Vagina (tissue), 2 donors: ENCODE measurements at regions not wholly inside any gene's neighbourhood (a gene's known extent, or its start where the extent isn't known, plus 50 kb on each side); places are given as distances from the start of the nearest gene placed in this dataset.

Experiments used
- POLR2A ChIP-seq, 2 donors: fragments of 450-650 bp; IDR thresholded peaks; one replicate each; pipeline ENCODE4 v1.6.1; 2017; ENCODE audit warnings: antibody characterized with exemption in 2 of 2, mild to moderate bottlenecking in 2 of 2, moderate library complexity in 2 of 2
- POLR2AphosphoS5 ChIP-seq, 2 donors: sonication (generic); formaldehyde crosslinking; IDR thresholded peaks; one replicate each; pipeline ENCODE4 v1.9.0; 2017; ENCODE audit warnings: antibody characterized with exemption in 2 of 2, mild to moderate bottlenecking in 2 of 2, low read depth in 1 of 2; ENCODE audit not compliant: insufficient read depth in 1 of 2
- TF ChIP-seq, protein P1 (sequence below), 3 experiments: fragments of 450-650 bp in 2 of 3; fragments of 200-600 bp in 1 of 3; sonication (generic) in 1 of 3; IDR thresholded peaks; one replicate each; pipeline ENCODE4 v1.5.1; 2017 to 2019; ENCODE audit warnings: antibody characterized with exemption in 3 of 3, mild to moderate bottlenecking in 2 of 3, moderate library complexity in 2 of 3

DNA sequence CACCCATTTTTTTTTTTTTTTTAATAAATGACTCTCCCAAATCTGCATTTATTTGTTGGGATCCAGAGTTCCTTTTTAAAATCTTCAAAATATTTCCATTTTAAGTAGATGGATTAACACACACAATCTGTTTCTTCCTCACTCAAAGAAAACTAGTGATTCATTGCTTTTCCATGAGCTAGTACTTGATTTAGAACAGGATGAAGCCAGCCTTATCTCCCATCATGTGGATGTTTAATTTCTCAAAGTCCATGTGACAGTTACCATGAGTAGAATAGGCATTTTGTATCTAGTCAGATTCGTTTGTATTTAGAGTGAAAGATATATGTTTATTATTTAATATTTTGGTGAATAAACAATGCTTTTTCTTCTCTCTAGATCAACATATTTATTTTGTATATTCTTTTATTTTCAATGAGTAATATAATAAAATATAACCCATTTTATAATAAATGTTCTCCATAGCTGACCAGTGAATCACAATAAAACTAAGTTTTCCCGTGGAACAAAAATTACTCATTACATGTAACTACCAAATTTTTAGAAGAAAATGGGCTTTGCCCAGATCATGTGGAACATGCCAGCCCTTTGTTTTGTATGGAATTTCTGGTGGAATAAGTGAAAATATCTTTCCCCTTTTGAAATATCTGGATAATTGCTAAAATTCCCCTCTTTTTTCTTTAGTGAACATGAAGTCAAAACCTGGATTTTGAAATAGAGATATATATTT is 54.9 kb upstream of the RPS23 start:
- TF ChIP-seq POLR2A (IDR thresholded peaks at IDR 0.05) (no peak), POLR2AphosphoS5 (IDR thresholded peaks at IDR 0.05; ENCODE audit: insufficient read depth in 1 of 2, low read depth in 1 of 2) (no peak)
- TF ChIP-seq, protein P1, sequence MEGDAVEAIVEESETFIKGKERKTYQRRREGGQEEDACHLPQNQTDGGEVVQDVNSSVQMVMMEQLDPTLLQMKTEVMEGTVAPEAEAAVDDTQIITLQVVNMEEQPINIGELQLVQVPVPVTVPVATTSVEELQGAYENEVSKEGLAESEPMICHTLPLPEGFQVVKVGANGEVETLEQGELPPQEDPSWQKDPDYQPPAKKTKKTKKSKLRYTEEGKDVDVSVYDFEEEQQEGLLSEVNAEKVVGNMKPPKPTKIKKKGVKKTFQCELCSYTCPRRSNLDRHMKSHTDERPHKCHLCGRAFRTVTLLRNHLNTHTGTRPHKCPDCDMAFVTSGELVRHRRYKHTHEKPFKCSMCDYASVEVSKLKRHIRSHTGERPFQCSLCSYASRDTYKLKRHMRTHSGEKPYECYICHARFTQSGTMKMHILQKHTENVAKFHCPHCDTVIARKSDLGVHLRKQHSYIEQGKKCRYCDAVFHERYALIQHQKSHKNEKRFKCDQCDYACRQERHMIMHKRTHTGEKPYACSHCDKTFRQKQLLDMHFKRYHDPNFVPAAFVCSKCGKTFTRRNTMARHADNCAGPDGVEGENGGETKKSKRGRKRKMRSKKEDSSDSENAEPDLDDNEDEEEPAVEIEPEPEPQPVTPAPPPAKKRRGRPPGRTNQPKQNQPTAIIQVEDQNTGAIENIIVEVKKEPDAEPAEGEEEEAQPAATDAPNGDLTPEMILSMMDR (IDR thresholded peaks at IDR 0.05), result no peak
